HG03064 (cell line): ENCODE measurements at regions not wholly inside any gene's neighbourhood (a gene's known extent, or its start where the extent isn't known, plus 50 kb on each side); places are given as distances from the start of the nearest gene placed in this dataset.

Experiments used
- ATAC-seq: cut with Tn5 transposase; IDR thresholded peaks from one replicate; pipeline ENCODE4 v1.9.1; 2021; ENCODE audit warnings: low read depth; ENCODE audit not compliant: unreplicated experiment

DNA sequence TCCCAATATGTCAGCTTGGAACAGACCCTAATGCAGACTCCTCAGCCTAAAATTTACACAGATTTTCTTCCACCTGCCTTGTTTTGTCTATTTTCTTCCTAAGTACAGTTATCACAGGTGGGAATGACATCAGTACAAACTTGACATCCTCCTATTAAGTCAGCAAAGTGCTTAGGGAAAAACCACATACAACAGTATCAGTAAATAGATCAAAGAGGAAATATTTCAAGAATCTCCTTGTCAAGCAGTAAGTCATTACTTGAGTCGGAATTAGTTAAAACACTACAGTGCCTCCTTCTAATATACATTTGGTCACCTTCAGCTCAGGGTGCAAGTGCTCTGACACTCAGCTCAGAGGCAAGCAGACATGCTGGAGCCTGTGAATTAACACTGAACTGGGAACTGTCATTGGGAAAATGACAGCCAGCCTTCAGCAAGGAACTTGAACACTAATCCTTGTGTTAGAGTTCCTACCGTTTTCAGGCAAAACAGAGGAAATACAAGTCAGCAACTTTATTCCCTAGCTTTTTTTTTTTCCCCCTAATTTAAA lies 394.3 kb upstream of the HTR2A start:
- ATAC-seq, result no peak

DNA sequence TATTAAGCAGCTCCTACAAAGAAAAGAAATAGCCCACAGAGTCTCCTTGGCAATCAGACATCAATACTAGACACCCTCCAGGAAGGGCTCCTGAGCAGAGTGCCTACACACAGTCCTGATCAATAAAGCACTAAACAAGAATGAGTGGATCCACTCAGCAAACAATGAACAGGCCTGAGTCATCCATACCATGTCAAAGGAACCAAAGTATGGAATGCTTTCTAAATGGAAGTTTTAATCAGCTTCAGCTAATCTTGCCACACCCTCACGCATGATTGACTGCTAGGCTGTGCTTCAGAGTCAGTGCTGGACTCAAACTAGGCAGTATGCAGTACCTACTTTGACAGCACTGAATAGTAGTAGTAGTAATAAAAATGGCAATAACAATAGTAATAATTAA lies 392.7 kb upstream of the HTR2A start:
- ATAC-seq, result no peak

DNA sequence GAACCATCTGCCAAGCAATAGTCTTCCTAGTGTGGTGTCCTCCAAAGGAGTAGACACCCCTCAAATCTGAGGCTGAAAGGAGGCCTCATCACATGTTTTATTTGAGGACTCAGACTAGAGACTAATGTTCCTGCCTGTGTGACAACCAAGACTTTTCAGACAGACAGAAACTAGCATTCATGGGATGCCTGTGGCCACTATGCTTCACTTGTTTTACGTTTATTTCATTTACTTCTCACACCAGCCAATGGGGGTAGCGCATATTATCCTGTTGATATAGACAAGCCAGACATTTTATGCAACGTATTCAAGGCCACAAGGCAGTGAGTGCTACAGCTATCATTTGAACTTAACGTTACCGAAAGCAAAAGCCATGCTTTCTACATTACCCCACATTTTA lies 391.7 kb upstream of the HTR2A start:
- no peak for ATAC-seq

DNA sequence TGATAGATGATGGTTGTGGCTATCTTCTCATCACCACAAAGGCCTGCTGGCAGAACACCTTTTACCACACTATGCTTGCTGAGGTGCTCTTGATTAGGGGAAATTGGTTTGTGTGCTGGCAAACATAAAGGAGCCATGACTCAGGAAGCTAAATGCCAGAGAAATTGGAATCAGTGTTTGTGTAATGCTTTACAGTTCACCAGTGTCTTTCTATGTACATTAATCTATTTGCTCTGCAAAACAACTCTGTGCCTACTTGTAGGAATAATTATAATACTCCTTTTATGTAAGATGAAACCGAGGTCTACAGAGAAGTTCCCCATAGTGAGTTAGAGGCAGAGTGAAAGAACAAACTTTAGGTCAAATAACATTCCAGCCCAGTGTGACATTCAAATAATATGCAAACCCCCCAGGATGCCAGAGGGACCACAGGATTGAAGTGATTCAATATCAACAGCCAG lies 390.5 kb upstream of the HTR2A start:
- ATAC-seq, result no peak

DNA sequence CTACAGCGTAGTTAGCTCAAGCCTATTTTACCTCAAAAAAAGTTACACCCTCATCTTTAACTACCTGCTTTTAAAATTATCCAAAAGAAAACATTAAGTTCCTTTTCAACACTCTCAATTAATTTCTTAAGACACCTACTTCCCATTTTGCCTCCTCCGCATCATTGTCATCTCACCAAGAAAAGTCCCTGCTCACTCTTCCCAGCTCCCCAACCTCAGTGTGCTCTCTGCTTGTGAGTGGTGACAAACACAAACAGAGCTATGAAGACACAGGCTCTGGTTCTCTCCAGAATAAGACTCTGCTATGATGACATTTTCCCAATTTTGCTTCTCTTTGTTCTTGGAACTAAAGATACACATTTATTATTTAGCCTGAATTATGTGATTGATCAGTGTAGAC lies 385.1 kb upstream of the HTR2A start:
- ATAC-seq, result no peak

DNA sequence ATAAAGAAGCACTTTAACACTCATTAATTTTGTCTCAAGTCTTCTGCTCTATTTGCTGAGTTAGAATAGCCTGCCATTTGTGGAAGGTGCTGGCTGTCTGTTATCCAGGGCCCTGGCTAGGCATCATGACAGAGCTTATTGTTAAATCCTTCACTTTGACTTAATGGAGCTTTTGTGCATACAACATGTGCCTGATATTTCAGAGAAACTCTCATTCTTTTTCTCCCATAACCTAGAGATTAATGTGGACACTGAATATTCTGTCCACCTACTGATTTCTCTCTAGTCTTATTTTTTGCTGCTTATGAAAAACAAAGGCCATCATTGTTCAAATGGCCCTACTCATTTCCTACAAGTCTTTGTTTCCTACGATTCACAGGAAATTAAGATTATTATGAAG lies 383.1 kb upstream of the HTR2A start:
- ATAC-seq, result no peak

DNA sequence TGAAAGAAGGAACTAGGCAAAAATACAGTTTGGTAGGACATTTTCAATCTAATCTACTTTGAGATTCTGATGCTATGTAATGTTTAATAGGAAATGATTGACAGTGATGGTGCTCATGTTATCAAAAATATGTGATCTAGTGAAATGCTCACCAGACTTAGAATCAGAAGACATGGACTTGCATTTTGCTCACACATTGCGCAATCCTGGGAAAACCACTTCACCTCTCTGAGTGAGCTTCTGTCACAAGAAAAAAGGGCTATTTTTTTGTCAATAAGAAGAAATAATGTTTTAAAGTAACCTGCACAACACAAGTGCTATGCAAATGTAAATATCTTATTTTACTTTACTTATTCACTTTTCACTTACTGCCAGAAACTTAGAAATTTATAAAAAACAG lies 380.9 kb upstream of the HTR2A start:
- no peak for ATAC-seq

DNA sequence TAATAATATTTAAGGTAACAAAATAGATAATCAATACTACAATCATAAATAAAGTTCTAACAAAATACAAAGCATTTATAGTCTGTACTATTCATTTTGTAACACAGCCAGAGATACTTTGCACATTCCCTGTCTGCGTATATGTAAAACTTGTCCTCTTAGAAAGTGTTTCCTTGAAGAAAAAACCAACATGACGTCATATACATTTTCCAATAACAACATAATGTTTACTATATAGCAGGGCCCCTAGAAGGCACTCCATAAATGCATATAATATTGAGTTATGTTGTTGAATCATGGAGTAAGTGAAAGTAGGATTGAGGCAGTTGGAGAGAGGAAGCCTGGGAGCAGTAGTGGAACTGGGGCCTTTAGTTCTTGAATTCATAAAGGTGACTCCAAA lies 371.4 kb upstream of the HTR2A start:
- no peak for ATAC-seq

DNA sequence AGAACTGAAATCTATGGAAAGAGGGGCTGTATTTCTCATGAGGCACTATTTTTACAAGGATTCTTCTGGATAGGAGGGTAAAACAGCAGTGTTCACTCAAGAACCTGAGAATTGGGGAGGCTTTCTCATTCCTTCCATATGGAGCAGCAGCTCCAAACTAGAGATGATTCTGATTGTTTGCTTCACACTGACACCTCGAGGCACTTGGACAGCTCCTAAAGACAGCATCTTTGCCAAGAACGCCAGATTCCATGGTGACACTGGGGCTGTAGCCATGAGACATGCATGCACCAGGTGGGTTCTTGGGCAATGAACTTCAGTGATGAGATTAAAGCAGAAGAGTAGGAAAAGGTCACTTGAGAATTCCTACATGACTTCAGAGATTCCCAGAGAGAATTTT lies 361.5 kb upstream of the HTR2A start:
- no peak for ATAC-seq

DNA sequence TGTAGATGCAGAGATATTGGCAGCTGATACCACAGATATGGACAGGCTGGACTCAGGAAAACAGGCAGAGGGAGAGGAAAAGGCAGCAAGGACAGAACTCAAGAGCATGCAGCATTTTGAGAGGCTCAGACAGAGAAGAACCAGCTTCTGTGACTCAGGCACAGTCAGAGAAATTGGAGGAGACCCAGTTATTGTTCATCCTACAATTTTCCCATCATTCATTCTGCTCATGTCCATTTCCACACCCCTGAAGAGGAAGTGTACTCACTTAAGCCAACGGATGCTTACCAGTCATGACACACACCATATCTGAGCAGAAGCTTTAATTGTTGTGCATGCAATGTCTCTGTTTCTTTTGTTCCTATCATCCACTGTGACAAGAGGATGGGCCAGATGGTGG lies 359.8 kb upstream of the HTR2A start:
- ATAC-seq, result no peak

DNA sequence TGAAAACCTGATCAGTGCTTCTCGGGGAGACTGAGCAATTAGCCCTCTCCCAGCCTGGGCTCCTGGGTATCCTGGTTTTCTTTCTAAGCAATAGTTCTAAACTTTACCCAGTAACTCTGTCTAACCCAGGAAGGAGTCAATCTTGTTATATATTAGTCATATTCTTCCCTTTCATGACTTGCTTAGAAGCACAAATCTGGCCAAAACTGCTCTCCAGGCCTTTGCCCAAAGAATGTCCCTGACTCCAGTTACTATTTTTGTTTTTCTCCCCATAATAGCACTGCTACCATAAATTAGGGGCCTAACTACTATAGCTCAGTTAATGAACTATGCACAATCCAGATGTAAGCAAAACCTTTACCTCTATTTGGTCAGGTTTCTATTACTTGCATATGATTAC lies 355.8 kb upstream of the HTR2A start:
- ATAC-seq, result no peak

DNA sequence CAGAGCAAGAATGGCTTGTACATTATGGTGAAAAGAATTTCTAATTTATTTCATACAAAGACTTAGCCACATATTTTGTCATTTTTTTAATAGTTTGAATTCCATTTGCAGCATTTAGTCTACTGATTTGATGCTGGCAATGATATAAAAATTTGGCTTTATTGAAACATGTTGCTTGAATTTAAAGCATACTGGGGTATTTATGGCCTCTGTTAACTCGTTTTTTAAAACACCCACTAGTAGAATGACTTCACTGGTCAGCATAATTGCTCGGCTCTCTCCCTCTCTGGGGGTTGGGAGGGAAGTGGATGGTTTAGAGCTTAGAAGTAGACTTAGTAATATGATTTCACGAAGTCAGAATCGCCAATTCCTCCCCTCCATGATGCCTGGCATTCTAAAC lies 354.9 kb upstream of the HTR2A start:
- ATAC-seq, result no peak

DNA sequence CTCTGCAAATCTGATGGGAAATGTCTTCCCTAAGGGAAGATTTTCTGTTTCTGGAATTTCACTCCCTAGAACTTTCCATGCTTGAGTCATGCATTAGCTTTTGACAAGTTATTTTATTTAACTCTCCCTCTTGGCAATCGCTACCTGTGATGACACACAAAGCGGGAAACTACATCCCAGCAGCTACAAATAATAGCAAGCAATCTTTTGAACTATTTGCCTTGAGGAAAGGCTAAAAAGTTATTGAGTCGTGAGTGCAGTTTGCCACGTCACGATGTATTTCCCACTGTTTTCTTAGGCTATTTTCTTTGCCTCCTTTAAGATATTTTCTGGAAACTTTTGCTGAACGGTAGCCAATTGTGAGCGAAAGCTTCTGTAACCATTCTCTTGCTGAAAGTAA lies 353.3 kb upstream of the HTR2A start:
- ATAC-seq, result no peak

DNA sequence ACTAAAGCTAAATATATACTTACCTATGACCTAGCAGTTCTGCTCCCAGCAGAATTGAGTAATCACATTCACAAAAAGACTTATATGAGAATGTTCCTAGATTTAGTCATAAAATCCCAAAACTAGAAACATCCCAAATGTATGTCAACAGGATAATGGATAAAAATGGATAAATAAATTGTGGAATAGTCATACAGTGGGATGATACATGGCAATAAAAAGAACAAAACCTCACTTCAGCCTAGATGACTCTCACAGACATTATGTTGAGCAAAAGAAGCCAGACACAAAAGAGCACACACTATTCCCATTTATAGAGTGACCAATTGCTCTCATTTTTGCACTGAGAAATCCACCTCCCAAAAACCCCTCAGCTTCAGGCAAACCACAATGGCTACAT lies 352.4 kb upstream of the HTR2A start:
- ATAC-seq, result no peak

DNA sequence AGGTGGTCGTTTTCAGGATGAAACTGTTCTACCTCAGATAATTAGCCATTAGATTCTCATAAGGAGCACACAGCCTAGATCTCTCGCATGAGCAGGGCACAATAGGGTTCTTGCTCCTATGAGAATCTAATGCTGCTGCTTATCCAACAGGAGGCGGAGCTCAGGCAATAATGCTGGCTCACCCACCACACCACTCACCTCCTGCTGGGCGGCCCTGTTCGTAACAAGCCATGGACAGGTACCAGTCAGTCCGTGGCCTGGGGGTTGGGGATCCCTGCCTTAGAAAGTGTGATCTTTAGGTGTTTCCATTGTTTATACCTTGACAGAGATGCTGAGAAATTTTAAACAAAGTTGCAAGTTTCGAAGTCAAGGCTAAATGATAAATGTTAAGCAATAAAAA lies 344.6 kb upstream of the HTR2A start:
- ATAC-seq, result no peak

DNA sequence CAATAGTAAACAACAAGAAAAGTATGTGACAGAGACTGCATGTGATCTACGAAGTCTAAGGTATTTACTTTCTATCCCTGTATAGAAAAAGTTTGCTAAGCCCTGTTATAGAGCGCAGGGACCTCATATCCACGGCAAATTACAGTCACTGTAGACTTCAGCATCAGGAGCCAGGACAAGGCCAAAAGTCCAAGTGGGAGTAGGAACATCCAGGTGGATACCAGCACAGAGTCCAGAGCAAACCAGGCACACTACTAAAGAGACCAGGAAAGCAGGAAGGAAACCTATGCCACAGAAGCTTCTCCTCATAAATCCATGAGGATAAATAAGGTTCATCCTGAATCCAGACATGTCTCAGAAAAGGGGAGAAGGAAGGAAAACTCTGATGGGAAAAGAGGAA lies 342.2 kb upstream of the HTR2A start:
- ATAC-seq, result no peak

DNA sequence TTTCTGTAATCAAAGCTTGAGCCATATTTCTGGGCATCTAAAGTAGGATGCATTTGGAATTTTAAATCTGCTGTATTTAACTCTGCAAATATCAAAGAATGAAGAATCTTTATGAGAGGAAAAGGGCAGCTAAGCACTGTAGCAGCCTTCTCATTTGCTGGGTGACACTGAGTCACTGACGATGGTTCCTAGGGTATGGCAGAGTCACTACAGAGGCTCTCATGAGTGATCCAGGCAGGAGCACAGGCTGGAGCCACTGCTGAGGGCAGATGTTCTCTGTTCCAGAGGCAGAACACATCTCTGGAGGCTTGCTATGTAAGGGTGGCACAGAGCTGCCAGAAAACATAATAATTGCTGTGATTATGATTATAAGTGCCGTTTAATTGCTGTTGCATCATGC lies 340.7 kb upstream of the HTR2A start:
- ATAC-seq, result no peak

DNA sequence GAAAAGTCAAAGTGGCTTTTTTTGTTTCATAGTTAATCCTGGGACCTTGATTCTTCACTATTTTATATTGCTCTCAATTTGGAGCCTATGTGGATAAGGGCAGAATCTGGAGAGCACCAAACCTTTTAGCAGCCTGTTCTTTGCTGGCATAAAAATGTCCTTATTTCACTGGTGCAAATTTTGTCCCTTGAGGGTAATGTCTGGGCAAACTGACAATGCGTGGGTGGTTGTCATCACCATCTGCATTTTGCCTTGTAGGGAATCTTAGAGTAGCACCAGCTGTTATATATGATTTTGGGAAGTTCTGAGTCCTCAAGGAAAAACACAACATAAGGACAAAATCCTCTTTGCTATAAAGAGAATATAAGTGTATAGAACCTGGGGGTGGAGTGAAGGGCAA lies 336.9 kb upstream of the HTR2A start:
- ATAC-seq, result no peak

DNA sequence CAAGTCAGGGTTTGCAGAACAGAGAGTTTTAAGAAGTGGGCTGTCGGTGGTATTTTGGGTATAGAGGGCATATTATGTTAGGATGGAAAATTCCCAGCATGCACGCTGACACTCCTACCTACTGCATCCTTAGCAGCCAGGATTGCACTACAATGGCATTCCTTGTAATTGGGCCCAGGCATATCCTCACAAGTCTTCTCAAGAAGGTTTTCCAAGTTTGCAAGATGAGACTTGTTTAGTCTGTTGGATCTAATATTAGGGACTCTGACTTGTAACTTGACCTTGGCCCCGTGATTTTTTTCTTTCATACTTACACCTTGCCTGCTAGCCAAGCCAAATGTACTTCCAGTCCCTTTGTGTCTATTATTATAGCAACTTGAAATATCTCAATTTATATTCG lies 335.7 kb upstream of the HTR2A start:
- ATAC-seq, result no peak

DNA sequence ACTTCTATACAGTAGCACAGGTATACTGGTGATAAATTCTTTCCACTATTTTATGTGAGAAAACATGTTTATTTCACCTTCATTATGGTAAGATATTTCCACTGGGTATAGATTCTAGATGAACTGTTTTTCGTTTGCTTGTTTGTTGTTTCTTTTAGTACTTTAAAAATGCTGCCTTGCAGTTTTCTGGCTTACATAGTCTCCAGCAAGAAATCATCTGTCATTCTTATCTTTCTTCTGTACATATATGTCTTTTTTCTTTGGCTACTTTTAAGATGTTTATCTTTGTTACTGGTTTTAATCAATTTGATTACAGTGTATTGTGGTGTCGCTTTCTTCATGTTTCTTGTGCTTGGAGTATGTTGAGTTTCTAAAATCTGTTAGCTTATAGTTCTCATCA lies 333.3 kb upstream of the HTR2A start:
- no peak for ATAC-seq

DNA sequence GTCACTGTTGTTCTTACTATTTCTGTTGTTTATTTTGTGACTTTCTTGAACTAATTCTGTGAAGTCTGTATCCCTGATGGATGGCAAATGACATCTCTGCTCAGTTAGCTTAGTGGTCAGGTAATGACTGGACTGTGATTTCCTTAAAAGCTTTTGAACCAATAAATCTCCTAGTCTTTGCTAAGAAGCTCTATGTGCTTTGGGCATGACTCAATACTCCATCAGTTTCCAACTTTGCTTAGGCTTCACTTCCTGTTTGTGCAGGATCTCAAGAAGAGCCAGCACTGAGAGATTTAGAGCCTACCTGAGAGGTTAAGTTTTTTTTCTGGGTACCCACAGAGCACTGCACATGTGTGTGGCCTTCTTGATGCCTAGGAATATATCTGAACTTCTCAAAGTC lies 329.7 kb upstream of the HTR2A start:
- no peak for ATAC-seq

DNA sequence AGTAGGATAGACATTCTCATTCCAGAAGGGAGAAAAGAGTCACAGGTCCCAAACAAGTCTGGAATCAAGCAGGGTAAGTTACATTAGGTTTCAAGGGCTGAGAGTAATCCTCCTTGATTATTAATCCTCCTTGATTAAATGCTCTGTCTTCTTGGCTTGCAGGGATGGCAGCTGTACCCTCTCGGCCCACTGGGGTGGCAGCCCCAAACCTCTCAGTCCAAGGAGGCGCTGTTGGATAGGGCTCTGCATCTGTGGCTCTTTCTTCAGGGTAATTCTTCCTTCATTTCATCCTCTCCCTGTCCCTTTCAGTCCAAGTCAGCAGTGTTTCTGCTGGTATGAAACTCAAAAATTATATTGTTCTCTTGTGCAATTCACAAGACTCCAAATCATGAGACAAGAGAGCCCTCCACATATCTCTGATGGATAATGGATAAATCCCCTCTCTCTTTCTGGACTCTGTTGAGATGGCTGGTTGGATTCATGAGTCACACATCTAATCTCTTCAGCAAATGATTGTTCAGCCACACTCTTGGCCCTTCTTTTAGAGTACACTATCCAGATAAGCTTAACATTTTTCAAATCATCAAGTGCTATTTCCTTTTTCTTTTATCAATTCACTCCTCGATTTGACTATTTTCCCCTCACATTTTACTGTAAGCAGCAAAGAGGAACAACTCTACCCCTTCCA lies 323.7 kb upstream of the HTR2A start:
- no peak for ATAC-seq

DNA sequence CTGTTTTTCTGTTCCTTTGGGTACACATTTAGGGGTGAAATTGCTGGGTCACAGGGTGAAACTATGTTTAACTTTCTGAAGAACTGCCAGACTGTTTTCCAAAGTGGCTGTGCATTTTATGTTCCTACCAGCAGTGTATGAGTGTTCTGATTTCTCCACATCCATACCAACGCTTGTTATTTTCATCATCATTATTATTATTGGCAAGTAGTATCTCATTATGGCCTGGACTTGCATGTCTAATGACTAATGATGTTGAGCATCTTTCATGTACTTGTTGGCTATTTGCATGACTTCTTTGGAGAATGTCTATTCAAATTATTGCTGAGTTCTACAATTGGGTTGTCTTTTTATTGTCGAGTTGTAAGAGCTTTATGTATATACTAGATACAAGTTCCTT lies 321.8 kb upstream of the HTR2A start:
- no peak for ATAC-seq
